ELR (cell line): ENCODE measurements at regions not wholly inside any gene's neighbourhood (a gene's known extent, or its start where the extent isn't known, plus 50 kb on each side); places are given as distances from the start of the nearest gene placed in this dataset.
"Not testable (repeated sequence)": the region's sequence is repeated elsewhere in the genome, so short reads cannot be mapped to it uniquely, and the experiment has no call there.

Source experiments
- DNase-seq: peaks from one replicate; pipeline ENCODE4 v3.0.0-alpha.2; 2015; ENCODE audit warnings: low read depth

DNA sequence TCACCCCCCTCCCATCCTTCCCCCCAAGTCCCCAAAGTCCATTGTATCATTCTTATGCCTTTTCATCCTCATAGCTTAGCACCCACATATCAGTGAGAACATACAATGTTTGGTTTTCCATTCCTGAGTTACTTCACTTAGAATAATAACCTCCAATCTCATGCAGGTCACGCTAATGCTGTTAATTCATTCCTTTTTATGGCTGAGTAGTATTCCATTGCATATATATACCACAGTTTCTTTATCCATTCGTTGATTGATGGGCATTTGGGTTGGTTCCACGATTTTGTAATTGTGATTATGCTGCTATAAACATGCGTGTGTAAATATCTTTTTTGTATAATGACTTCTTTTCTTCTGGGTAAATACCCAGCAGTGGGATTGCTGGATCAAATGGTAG, 621.9 kb upstream of the NRP1 start:
- DNase-seq: not testable (repeated sequence)

DNA sequence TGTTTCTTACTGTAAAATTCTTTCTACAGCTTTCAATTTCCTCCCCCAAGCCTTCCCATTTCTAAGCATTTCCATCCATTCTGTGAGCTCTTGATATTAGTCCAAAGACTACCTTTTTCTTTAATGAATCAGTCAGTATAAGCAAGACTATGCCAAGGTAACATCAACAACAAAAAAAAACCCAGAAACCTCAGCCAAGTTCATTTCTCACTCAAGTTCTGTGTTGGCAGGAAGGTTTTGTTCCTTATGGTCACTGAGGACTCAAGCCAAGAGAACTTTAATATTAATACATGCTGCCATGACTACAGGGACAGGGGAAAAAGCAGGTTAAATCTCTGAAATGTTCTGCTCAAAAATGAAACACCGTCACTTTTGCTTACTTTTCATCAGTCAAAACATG, 621.2 kb upstream of the NRP1 start:
- DNase-seq: no peak

DNA sequence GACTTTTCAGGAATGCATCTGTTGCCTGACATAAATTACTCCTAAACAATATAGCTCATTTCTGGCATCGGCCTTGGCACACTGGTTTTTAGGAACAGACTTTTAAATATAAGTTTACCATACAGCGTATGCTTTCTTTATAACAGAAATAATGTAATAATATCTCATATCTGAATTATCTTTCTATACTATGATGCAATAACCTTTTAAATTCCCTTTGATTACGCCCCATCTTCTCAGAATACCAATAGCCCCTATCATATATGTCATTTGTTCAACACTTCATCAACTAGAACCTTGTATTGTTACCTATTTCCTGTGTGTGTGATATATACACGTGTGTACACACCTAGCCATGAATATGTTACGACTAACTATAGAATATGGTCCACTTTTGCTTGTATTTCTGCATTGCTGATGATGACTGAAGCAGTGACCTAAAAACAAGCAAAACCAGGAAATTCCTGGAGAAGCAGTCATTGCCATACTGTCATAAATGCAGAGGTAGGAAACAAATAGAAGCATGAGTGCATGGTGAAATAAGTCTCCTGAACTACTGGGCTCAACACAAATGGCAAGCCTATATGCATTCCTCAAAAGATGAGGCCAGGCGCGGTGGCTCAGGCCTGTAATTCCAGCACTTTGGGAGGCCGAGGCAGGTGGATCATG, 618.4 kb upstream of the NRP1 start:
- DNase-seq: peak; percentile 84

DNA sequence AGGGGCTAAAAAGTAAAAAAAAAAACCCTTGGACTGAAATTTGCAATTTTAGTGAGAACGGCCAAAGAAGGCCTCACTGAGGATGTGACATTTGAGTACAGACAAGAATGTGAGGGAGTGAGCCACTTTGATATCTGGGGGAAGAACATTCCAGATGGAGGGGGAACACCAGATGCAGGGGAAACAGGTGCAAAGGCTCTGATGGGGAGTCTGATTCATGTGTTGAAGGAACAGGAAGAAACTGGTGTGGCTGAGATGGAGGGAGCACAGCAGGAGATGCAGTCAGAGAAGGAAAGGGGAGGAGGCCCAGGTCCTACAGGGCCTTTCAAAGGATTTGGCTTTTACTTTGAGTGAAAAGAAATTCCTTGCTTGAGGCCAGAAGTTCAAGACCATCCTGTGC, 615.7 kb upstream of the NRP1 start:
- DNase-seq: no peak

DNA sequence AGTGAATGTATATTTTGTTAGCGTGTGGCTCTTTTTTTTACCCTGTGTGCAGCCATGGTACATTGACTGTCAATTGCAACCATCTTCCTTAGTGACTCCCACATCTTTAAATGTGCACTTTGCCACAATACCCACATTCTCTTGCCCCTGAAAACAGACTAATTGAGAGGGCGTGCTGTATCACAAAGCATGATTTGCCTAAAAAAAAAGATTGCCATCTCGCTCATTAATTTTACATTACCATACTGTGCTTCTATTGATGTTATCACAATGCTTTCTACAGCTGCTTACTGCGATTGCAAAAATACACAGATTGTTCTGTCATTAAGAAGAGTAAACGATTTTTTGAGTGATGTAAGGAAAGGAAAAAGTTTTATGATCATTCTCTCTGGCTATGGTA, 613.1 kb upstream of the NRP1 start:
- DNase-seq: no peak

DNA sequence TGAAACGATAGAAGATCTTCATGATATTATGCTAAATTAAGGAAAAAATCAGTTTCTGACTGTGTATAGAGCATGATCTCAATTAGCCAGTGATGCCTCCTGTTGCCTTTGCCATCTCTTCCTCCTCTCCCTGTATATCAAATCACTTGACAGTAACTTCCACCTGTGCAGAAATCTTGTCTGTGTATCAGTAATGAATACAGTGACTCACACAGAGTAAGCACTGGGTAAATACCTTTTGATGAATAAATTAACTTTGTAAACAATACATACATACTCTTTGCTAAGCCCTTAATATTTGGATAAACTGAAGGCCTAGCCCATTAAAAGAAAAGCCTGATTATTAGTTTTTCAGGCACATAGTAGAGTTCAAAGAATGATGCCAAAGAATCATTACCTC, 610.6 kb upstream of the NRP1 start:
- DNase-seq: no peak

DNA sequence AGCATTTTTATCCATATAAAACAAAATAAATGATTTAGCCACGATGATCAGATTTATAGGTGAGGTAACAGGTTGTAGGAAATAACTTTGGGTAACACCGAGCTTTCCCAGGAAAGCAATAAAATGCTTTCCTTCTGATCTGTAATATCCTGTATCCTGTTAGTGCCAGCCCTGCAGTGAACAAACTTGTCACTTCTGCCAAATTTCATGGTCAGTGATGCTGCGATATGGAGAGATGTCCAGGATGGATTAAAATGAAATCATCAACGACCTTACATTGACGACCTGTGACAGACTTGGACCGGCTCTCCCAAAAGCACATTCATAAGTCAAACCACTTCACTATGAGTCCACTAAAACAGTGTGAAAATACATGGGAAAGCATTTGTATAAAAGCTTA, 608.0 kb upstream of the NRP1 start:
- no peak for DNase-seq

DNA sequence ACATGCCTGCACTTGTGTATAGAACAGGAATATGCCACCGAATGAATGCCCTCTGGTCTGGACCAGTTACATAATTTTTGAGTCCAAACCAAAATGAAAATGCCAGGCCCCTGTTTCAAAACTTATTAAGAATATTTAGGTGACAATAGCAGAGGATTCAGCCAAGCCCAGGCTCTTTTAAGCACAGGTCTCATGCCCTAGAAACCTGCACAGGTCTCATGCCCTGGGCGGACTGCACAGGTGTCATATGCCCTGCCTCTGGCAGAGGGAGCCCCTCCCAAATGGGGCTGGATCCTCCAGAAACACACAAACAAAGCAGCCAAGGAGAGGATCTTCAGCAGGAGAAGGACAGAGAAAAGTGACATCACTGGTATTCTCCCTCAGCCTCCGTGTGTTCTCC, 605.4 kb upstream of the NRP1 start:
- no peak for DNase-seq

DNA sequence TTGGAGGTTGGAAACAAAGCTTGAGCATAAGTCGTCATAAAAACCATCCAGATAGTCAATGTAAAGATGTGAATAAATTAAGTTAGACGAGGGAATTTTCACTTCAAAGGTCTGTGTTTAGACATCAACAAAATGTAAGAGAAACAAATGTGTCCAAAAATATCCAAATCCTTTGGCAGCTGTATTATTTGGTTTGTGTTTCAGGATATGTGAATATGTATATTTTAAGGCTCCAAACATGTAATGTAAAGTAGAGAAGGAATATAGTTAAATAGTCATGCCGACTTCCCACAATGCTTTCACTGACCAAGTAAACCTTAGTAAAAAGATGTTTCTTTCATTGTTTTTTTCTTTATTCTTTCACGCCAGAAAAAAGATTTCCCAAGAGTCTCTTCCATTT, 604.9 kb upstream of the NRP1 start:
- no peak for DNase-seq

DNA sequence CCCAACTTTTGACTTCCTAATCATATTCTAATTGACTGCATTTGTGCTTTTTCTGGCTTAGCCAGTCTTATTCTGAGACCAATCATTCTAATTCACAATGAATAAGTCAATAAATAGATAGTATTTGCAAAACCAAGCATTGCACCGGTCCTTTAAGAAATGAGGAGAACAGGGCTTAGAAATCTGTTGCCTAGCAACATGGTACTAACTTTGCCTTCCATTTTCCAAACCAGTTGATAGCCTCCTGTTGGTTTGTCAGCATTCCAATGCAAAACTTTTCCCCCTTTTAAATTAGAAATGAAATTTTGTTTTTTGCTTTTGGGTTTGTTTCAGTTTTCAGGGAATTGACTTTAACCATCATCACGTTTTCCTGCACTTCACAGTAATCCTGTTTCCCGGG, 603.5 kb upstream of the NRP1 start:
- DNase-seq: no peak

DNA sequence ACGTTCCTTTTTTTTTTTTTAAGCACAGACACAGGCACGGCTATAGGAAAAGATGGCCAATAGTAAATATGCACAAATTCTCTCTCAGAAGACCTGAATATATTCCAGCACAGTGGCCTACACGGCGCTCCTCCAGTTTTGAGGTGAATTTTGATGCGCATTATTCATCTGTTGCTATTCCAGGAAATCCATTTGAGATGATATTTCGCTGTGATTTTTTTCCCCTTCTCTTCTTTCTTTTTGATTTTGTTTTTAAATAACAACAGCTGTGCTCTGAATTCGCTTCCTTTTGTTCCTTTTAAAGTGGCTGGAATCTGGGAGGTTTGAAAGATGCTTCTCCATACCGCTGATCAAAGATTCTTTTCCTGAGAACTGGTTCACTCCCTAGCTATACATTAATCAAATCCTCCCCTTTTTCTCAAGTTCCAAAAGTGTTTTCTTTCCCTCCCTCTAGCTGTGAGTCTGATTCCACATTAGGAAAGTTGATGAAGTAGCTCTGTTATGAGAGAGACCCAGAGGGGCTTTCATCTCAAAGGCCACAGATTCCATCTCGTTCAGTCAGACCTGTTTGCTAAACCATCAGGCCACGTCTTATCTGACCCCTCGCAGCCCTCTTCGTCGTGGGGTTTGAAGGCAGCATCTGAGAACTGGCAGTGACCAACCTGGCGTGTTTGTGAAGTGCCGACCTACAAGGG, 602.7 kb upstream of the NRP1 start:
- no peak for DNase-seq

DNA sequence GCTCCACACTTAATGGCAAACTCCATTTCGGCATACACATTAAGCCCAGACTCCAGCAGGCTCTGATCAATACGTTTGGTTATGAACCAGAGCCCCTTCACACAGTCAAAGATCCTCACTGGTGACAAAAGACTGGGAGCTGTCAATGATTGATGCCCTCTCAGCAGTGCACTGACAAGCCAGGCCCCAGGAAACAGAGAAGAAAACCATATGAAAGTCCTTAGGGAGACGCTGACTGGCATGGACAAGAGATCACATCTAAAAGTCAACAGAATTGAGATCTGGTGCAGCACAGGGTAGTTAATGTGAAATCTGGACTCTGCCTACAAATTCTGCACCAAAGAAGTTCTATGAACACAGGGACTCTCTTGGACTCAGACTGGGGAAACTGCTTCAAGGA, 600.9 kb upstream of the NRP1 start:
- DNase-seq: no peak

DNA sequence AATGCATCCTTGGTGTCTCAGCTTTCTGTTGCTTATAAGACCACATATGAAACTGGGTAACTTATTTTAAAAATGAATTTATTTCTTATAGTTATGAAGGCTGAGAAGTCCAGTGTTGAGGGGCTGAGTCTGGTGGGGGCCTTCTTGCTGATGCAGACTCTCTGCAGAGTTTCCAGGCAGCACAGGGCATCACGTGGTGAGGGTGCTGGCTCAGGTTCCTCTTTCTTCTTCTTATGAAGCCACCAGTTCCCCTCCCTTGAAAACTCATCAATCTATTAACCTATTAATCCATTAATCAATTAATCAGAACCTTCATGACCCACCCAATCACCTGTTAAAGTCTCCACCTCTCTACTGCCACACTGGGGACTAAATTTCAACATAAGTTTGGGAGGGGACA, 595.6 kb upstream of the NRP1 start:
- DNase-seq: no peak

DNA sequence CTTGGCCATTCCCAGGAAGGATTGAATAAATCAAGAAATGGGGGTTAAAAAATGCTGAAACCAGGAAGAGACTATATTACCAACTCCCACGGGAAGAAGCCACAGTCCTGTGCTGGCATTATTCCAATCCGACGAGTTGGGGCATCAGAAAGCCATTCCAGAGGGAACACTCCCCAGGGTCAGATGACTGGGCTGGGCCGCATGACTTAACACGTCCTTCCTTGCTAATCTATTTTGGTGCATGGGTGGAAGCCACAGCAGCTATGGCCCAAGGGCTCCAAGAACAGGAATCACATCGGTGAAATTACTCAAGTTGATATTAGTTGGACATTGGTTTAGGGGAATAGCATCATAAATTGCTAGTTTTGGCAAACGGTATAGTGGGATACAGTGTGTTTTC, 592.9 kb upstream of the NRP1 start:
- peak; percentile 18 for DNase-seq

DNA sequence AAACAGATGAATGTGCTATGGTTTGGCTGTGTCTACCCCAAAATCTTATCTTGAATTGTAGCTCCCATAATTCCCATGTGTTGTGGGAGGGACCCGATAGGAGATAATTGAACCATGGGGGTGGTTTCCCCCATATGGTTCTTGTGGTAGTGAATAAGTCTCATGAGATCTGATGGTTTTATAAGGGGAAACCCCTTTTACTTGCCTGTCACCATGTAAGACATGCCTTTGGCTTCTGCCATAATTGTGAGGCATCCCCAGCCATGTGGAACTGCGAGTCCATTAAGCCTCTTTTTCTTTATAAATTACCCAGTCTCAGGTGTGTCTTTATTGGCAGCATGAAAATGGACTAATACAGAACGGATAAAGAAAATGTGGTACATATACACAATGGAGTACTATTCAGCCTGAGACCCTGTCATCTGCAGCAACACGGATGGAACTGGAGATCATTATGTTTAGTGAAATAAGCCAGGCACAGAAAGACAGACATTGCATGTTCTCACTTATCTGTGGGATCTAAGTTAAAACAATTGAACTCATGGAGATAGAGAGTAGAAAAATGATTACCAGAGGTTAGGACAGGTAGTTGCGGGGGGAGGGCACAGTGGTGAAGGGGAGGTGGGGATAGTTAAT, 587.6 kb upstream of the NRP1 start:
- DNase-seq: no peak

DNA sequence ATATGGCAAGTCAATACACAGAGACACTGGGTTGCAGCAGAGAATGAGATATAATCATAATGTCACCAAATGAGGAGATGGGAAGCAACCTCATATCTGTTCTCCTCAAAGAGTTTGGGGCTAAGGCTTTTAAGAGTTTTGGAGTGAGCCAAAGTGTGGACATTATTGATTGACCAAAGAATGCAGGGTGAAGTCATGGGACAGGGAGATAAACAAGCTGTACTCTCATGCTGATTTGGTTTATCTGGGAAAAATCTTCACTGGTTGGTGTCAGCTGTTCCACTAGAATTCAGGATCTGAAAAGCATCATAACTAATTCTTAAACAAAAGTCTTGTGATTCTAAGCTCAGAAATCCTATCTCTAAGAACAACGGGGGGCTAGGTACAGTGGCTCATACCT, 585.9 kb upstream of the NRP1 start:
- DNase-seq: no peak

DNA sequence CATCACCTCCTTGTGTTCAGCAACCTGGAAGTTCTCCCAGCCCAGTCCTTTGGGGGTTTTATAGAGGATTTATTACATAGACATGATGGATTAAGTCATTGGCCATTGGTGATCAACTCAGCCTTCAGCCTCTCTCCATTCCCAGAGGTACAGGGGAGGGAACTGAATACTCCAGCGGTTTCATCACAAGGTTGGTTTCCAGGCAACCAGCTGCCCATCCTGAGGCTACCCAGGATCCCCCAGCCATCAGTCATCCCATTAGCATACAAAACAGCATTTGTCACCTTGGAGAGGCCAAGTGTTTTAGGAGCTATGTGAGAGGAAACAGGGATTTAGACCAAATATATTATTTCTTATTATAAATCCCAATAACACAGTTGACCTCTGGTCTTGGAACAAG, 584.8 kb upstream of the NRP1 start:
- DNase-seq: no peak

DNA sequence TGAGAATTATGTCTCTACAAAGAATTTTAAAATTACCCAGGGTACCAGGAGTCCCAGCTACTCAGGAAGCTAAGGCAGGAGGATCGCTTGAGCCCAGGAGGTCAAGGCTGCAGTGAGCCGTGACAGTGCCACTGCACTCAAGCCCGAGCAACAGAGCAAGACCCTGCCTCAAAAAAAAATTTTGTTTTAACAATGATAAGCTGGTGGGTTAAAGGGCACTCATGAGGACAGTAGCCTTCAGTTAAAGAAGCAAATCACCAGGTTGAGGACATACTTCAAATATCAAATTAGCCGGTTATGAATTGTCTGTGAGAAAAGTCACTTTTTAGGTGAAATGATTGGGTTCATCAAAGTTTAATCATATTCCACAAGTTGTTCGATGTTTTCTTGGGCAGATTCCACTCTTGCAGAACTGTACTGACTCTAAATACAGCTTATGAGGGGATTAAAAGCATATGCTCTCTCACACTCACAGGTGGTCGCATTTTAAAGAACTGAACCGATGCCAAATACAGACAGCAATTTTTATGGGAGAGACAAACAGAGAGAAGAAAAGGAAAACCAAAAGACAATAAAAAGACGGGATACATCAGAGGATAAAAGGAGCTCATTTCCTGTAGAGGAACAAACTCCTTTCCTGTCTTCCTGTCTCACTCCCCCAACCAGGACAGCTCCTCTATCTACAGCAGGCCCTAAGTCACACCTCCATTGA, 582.8 kb upstream of the NRP1 start:
- no peak for DNase-seq

DNA sequence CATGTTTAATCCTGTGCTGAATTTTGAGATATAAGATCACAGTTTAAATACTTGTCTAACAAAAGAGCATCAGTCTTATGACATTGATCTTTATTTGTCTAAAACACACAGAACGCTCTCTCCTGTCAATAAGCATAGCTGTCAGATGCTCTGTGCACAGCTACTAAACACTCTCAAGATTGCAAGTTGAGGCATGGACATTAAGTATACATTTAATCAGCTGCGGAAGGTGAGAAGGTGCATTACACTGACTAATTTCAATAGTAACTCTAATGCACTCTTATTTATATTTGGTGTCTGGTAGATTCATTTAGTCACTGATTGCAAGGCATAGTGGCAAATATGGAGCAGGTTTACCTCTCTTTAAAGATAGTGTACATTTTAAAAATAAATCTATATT, 580.3 kb upstream of the NRP1 start:
- DNase-seq: no peak

DNA sequence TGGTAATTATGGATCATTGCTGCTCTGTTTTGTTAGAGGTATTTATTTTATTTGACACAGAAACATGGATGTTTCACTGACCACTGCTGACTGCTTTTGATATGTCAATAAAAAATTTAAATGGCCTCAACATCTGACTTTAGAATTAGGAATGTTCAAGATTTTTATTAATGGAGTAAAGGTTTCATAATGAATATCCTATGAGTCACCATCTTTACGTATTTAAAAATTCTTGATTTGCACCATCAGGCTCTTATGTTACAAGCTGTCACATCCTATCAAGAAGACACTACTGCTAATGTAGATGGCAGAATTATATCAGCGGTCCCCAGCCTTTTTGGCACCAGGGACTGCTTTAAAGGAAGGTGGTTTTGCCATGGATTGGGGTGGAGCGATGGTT, 578.7 kb upstream of the NRP1 start:
- peak; percentile 33 for DNase-seq

DNA sequence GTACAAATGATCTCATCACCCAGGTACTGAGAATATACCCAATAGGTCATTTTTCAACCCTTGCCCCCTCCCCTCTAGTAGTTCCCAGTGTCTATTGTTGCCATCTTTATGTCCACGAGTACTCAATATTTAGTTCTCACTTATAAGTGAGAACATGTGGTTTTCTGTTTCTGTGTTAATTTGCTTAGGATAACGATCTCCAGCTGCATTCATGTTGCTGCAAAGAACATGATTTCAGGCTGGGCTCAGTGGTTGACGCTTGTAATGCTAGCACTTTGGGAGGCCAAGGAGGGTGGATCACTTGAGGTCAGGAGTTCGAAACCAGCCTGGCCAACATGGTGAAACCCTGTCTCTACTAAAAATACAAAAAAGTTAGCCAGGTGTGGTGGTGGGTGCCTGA, 575.0 kb upstream of the NRP1 start:
- not testable (repeated sequence) for DNase-seq

DNA sequence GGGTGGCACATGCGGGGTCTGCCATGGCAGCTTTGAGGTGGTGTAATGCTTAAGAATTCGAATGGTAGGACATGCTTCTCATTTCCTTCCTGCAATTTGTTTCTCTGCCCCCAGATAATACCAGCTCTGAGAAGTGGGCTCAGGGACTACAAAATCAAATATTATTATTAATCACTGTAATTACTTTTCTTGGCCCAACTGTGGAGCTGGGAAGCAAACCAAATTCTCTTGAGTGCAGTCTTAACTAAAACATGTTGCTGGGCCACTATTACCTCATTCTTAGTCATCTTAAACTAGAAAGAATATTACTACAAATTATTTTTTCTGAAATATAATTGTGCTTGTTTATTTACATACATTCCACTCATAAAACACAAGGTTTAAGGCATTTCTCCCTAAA, 566.7 kb upstream of the NRP1 start:
- peak; percentile 64 for DNase-seq

DNA sequence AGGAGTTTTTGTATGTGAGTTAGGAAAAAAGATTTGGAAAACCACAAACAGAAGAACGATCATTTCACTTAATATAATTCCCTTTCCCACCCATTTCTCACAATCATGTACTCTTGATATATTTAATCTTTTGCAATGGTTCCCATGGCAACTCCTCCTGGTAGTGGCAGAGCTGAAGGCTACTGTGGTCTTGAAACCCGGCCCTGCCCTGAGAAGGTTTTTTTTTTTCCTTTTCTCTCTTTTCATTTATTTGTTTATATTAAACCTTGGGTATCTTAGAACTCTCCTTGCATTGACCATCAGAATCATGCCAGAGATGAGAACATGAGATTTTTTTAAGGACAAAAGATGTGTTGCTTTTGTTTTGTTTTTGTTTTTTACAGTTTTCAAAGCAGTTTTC, 566.1 kb upstream of the NRP1 start:
- peak; percentile 10 for DNase-seq
